ENCODE measurements at regions not wholly inside any gene's neighbourhood (a gene's known extent, or its start where the extent isn't known, plus 50 kb on each side); places are given as distances from the start of the nearest gene placed in this dataset.
"Not testable (repeated sequence)": the region's sequence is repeated elsewhere in the genome, so short reads cannot be mapped to it uniquely, and the experiment has no call there.

GRCh38 chr12:84408936-84409335 lies 503.7 kb downstream of the SLC6A15 start:
- DNase-seq (ENCODE audit: low spot score), result no peak
- no peak for TF ChIP-seq CTCF (IDR thresholded peaks at IDR 0.05; ENCODE audit: borderline replicate concordance, control extremely low read depth, extremely low read depth, insufficient read depth, missing control alignments)
- in situ Hi-C loops (cut with MboI; ENCODE audit: low sequenced_read_pairs, unreplicated experiment), result no loop called here

DNA sequence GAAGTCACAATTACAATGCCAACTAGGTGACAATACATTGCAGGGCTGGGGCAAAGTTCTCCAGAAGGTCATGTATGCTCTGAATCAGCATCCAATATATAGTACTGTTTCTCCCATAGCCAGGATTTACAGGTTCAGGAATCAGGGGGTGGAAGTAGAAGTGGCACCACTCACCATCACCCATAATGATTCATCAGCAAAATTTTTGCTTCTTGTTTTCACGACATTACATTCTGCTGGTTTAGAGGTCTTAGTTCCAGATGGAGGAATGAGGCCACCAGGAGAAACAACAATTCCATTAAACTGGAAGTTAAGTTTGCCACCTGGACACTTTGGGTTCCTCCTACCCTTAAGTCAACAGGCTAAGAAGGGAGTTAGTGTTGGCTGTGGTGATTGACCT lies 505.9 kb downstream of the SLC6A15 start:
- DNase-seq (ENCODE audit: low spot score); in situ Hi-C loops (cut with MboI; ENCODE audit: low sequenced_read_pairs, unreplicated experiment): not testable (repeated sequence)

DNA sequence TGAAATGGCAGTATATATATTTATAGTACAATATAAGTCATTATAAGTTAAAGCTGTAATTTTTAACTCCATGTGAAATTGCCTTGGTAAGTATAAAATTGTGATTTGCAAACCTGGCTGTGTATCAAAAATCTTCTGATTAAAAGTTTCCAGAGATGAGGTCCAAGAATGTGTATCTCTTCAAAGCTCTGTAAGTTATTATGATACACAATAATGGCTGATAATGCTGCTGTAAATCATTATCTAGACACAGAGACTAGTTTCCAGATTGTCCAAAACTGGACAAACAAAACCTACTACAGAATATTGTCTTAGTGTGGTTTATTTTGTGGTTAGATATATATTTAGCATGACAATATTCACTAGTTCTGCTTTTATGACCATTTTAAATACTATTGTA lies 514.8 kb downstream of the SLC6A15 start:
- in situ Hi-C loops (cut with MboI; ENCODE audit: low sequenced_read_pairs, unreplicated experiment), result no loop called here
- no peak for DNase-seq (ENCODE audit: low spot score)
- TF ChIP-seq CTCF (IDR thresholded peaks at IDR 0.05; ENCODE audit: borderline replicate concordance, control extremely low read depth, extremely low read depth, insufficient read depth, missing control alignments), result no peak

DNA sequence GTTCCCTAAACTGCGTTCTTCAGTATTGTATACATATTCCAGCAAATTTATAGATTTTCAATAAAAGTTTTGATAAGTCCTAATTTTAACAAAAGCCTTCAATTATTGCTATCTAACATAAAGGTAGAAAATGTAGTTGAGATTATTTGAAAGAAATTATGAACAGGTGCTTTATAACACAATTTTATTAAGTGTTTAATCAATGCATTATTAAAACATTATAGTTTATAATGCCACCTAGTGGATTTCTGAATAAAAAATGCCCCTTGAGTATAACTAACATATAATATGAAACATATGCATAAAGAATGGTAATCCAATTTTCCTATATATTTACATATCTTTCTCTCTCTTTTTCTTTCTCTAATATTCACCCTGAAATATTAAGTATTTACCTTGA lies 515.3 kb downstream of the SLC6A15 start:
- in situ Hi-C loops (cut with MboI; ENCODE audit: low sequenced_read_pairs, unreplicated experiment), result no loop called here
- no peak for DNase-seq (ENCODE audit: low spot score)
- TF ChIP-seq CTCF (IDR thresholded peaks at IDR 0.05; ENCODE audit: borderline replicate concordance, control extremely low read depth, extremely low read depth, insufficient read depth, missing control alignments), result no peak

DNA sequence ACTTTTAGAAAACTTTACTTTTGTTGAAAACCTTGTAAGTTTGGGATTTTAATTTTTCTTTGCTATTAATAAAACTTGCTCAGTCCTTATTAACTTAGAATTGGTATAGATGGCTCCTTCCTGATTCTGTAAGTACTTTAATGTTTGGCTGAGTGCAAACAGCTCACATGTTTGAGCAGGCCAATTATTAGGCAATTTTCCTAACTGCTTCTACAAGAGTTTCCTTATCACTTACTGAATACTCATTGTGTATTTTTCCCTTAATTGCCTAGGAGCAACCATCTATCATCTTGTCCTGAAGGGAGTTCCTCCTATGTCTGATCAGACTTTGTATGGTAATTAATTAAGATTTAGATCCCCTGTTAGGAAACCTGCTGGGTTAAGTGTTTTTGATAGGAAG lies 521.4 kb downstream of the SLC6A15 start:
- in situ Hi-C loops (cut with MboI; ENCODE audit: low sequenced_read_pairs, unreplicated experiment); DNase-seq (ENCODE audit: low spot score): not testable (repeated sequence)

- DNase-seq (ENCODE audit: low spot score), result no peak
- TF ChIP-seq CTCF (IDR thresholded peaks at IDR 0.05; ENCODE audit: borderline replicate concordance, control extremely low read depth, extremely low read depth, insufficient read depth, missing control alignments), result no peak
- in situ Hi-C loops (cut with MboI; ENCODE audit: low sequenced_read_pairs, unreplicated experiment), result no loop called here
Measured at GRCh38 chr12:84384384-84384783, 528.2 kb downstream of the SLC6A15 start.

GRCh38 chr12:84382486-84382885 lies 530.1 kb downstream of the SLC6A15 start:
- DNase-seq (ENCODE audit: low spot score); in situ Hi-C loops (cut with MboI; ENCODE audit: low sequenced_read_pairs, unreplicated experiment): not testable (repeated sequence)

DNA sequence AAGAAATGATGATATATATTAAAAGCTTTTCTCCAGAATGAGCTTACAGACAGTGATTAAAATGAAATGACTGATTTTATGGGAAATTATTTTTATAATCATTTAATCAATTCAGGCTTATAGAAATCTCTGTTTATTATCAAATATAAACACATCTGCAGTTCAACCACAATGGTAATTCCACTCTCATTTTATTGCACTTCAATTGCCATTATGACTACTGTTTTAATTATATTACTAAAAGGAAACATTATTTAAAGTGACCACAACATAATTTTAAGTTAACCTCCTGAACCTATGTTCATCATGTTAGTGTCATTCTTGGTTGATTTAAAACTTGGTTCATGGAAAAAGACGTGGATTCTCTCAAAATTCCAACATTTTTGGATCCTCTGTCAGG lies 536.3 kb downstream of the SLC6A15 start:
- DNase-seq (ENCODE audit: low spot score), result no peak
- TF ChIP-seq CTCF (IDR thresholded peaks at IDR 0.05; ENCODE audit: borderline replicate concordance, control extremely low read depth, extremely low read depth, insufficient read depth, missing control alignments), result no peak
- in situ Hi-C loops (cut with MboI; ENCODE audit: low sequenced_read_pairs, unreplicated experiment), result no loop called here
